GM23338 (cell line): ENCODE measurements at regions not wholly inside any gene's neighbourhood (a gene's known extent, or its start where the extent isn't known, plus 50 kb on each side); places are given as distances from the start of the nearest gene placed in this dataset.

ENCODE experiments used
- ATAC-seq: fragments of 200-7000 bp; cut with Tn5 transposase; 3 replicates; pipeline ENCODE4 v1.9.1; 2020
- DNase-seq: peaks from one replicate; pipeline ENCODE4 v3.0.0-alpha.2; 2015; ENCODE audit warnings: low spot score
- H2AFZ ChIP-seq: fragments of 200-600 bp; sonication (generic); 2 replicates; pipeline ENCODE4 v1.8.0; 2016; ENCODE audit warnings: antibody characterized with exemption, mild to moderate bottlenecking, moderate library complexity
- H3F3A ChIP-seq: fragments of 200-600 bp; sonication (generic); replicated peaks from 2 replicates; pipeline ENCODE4 v1.8.0; 2017; ENCODE audit warnings: antibody characterized with exemption, mixed run types, low read depth
- H3K27ac ChIP-seq: fragments of 200-600 bp; sonication (generic); 2 replicates; pipeline ENCODE4 v1.6.1; 2016; ENCODE audit warnings: low read depth
- H3K27me3 ChIP-seq: fragments of 200-600 bp; sonication (generic); 2 replicates; pipeline ENCODE4 v1.8.0; 2016; ENCODE audit warnings: mild to moderate bottlenecking, mixed run types, moderate library complexity; ENCODE audit not compliant: insufficient read depth
- H3K36me3 ChIP-seq: fragments of 200-600 bp; sonication (generic); 2 replicates; pipeline ENCODE4 v1.8.0; 2016; ENCODE audit warnings: mild to moderate bottlenecking; ENCODE audit not compliant: insufficient read depth
- H3K4me1 ChIP-seq: fragments of 200-600 bp; sonication (generic); 2 replicates; pipeline ENCODE4 v1.8.0; 2016; ENCODE audit warnings: mild to moderate bottlenecking, moderate library complexity; ENCODE audit not compliant: insufficient read depth
- H3K4me2 ChIP-seq: fragments of 200-600 bp; sonication (generic); 2 replicates; pipeline ENCODE4 v1.7.1; 2017; ENCODE audit warnings: mixed run types
- H3K4me3 ChIP-seq: fragments of 200-600 bp; sonication (generic); 2 replicates; pipeline ENCODE4 v1.6.1; 2016; ENCODE audit warnings: mixed run types
- H3K79me2 ChIP-seq: fragments of 200-600 bp; sonication (generic); replicated peaks from 2 replicates; pipeline ENCODE4 v1.8.0; 2017; ENCODE audit warnings: mild to moderate bottlenecking; ENCODE audit not compliant: insufficient read depth
- H3K9me2 ChIP-seq: fragments of 200-600 bp; sonication (generic); 2 replicates; pipeline ENCODE4 v1.8.0; 2017; ENCODE audit not compliant: insufficient read depth
- H4K20me1 ChIP-seq: fragments of 200-600 bp; sonication (generic); replicated peaks from 2 replicates; pipeline ENCODE4 v1.8.0; 2017; ENCODE audit warnings: mild to moderate bottlenecking; ENCODE audit not compliant: insufficient read depth
- H3K27ac Mint-ChIP-seq: 2 replicates; pipeline ENCODE4 v1.8.0; 2020; ENCODE audit warnings: inconsistent platforms, mild to moderate bottlenecking, moderate library complexity, mixed read lengths
- H3K27me3 Mint-ChIP-seq: 3 replicates; pipeline ENCODE4 v1.8.0; 2022; ENCODE audit warnings: low read depth, mild to moderate bottlenecking, moderate library complexity, mixed read lengths, inconsistent platforms; ENCODE audit not compliant: insufficient read depth, poor library complexity
- H3K36me3 Mint-ChIP-seq: 3 replicates; pipeline ENCODE4 v1.8.0; 2021; ENCODE audit warnings: low read depth, mild to moderate bottlenecking, inconsistent platforms, moderate library complexity, mixed read lengths
- H3K4me1 Mint-ChIP-seq: 3 replicates; pipeline ENCODE4 v1.8.0; 2020; ENCODE audit warnings: mild to moderate bottlenecking, inconsistent platforms, mixed read lengths
- H3K4me3 Mint-ChIP-seq: 3 replicates; pipeline ENCODE4 v1.8.0; 2021; ENCODE audit warnings: moderate library complexity, mild to moderate bottlenecking, inconsistent platforms, mixed read lengths
- H3K9me3 Mint-ChIP-seq: 3 replicates; pipeline ENCODE4 v1.8.0; 2020; ENCODE audit warnings: moderate library complexity, mild to moderate bottlenecking, inconsistent platforms, mixed read lengths
- CREB1 ChIP-seq: fragments of 250-450 bp; sonication (Bioruptor Pico); IDR thresholded peaks from 2 replicates; pipeline ENCODE4 v1.5.0; 2020; ENCODE audit warnings: low read depth, mild to moderate bottlenecking, moderate library complexity
- POLR2AphosphoS5 ChIP-seq: IDR thresholded peaks from 2 replicates; pipeline ENCODE4 v1.6.1; 2016; ENCODE audit warnings: antibody characterized with exemption, low read depth
- REST ChIP-seq: IDR thresholded peaks from one replicate; pipeline ENCODE4 v1.6.1; 2018; ENCODE audit warnings: antibody characterized with exemption; ENCODE audit not compliant: unreplicated experiment
- ZNF462 ChIP-seq: fragments of 250-450 bp; sonication (Bioruptor Pico); IDR thresholded peaks from 2 replicates; pipeline ENCODE4 v1.5.0; 2020; ENCODE audit warnings: mild to moderate bottlenecking, moderate library complexity
- TF ChIP-seq, protein P1 (sequence below), 2 experiments: fragments of 200-600 bp in 1 of 2; sonication (generic) in 1 of 2; conservative IDR thresholded peaks; 2 replicates each; pipeline versions ENCODE4 v1.5.1 to v1.6.1; 2016 to 2017; ENCODE audit warnings: antibody characterized with exemption in 2 of 2, low read depth in 2 of 2, mild to moderate bottlenecking in 2 of 2, moderate library complexity in 1 of 2
- TF ChIP-seq, protein P2 (sequence below): IDR thresholded peaks from 2 replicates; pipeline ENCODE4 v1.6.1; 2016; ENCODE audit warnings: antibody characterized with exemption

GRCh38 chr13:72590091-72590740 lies 137.2 kb downstream of the MZT1 start (continued):
- TF ChIP-seq, protein P1, sequence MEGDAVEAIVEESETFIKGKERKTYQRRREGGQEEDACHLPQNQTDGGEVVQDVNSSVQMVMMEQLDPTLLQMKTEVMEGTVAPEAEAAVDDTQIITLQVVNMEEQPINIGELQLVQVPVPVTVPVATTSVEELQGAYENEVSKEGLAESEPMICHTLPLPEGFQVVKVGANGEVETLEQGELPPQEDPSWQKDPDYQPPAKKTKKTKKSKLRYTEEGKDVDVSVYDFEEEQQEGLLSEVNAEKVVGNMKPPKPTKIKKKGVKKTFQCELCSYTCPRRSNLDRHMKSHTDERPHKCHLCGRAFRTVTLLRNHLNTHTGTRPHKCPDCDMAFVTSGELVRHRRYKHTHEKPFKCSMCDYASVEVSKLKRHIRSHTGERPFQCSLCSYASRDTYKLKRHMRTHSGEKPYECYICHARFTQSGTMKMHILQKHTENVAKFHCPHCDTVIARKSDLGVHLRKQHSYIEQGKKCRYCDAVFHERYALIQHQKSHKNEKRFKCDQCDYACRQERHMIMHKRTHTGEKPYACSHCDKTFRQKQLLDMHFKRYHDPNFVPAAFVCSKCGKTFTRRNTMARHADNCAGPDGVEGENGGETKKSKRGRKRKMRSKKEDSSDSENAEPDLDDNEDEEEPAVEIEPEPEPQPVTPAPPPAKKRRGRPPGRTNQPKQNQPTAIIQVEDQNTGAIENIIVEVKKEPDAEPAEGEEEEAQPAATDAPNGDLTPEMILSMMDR (conservative IDR thresholded peaks at IDR 0.05; ENCODE audit: low read depth in 2 of 2): no peak
- TF ChIP-seq ZNF462 (no peak), CREB1 (CRISPR knock-in tag) (no peak), POLR2AphosphoS5 (no peak)

- no peaks in the 10 kb centered on the region for H3K4me1 Mint-ChIP-seq
- Histone ChIP-seq H2AFZ (no peak overlapping the region), H3K4me3 (no peak overlapping the region), H3K36me3 (no peaks in the 10 kb centered on the region), H3K27ac (no peak overlapping the region), H3K4me2 (no peak overlapping the region), H3K27me3 (no peaks in the 10 kb centered on the region), H3F3A (no peaks in the 10 kb centered on the region), H3K9me2 (no peaks in the 10 kb centered on the region), H3K79me2 (no peaks in the 10 kb centered on the region), H4K20me1 (no peaks in the 10 kb centered on the region), H3K4me1 (no peaks in the 10 kb centered on the region)
- no peak overlapping the region for H3K4me3 Mint-ChIP-seq
- no peaks in the 10 kb centered on the region; the same call in 2 of the 3 replicates for H3K9me3 Mint-ChIP-seq
- DNase-seq (no peak), ATAC-seq (no peak)
- H3K36me3 Mint-ChIP-seq: no peaks in the 10 kb centered on the region
- no peaks in the 10 kb centered on the region for H3K27me3 Mint-ChIP-seq
- H3K27ac Mint-ChIP-seq: no peak overlapping the region
- TF ChIP-seq CREB1 (CRISPR knock-in tag): no peak
- no peak for TF ChIP-seq REST
- TF ChIP-seq, protein P2, sequence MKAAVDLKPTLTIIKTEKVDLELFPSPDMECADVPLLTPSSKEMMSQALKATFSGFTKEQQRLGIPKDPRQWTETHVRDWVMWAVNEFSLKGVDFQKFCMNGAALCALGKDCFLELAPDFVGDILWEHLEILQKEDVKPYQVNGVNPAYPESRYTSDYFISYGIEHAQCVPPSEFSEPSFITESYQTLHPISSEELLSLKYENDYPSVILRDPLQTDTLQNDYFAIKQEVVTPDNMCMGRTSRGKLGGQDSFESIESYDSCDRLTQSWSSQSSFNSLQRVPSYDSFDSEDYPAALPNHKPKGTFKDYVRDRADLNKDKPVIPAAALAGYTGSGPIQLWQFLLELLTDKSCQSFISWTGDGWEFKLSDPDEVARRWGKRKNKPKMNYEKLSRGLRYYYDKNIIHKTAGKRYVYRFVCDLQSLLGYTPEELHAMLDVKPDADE: no peak
Observed at GRCh38 chr13:72586518-72586917, 140.9 kb downstream of the MZT1 start.
